Vagina (tissue), 2 donors: ENCODE measurements at regions not wholly inside any gene's neighbourhood (a gene's known extent, or its start where the extent isn't known, plus 50 kb on each side); places are given as distances from the start of the nearest gene placed in this dataset.

Experiments
- DNase-seq, 2 donors: peaks; one replicate each; pipeline ENCODE4 v3.0.0-alpha.2; 2017; ENCODE audit errors: extremely low spot score in 2 of 2
- H3K27ac ChIP-seq: fragments of 200-600 bp; sonication (generic); one replicate; pipeline ENCODE4 v1.5.1; 2019
- H3K27me3 ChIP-seq: fragments of 200-600 bp; sonication (generic); one replicate; pipeline ENCODE4 v1.5.1; 2019
- H3K36me3 ChIP-seq, 2 donors: fragments of 200-600 bp; sonication (generic); one replicate each; pipeline ENCODE4 v1.5.1; 2017 to 2019
- H3K4me1 ChIP-seq: fragments of 200-600 bp; sonication (generic); one replicate; pipeline ENCODE4 v1.5.1; 2019
- H3K4me3 ChIP-seq, 2 donors: fragments of 200-600 bp; sonication (generic); 1 replicate in 1 of 2; 2 replicates in 1 of 2; pipeline ENCODE4 v1.5.1; 2016 to 2019
- H3K9me3 ChIP-seq: fragments of 200-600 bp; sonication (generic); one replicate; pipeline ENCODE4 v1.5.1; 2019
- CTCF ChIP-seq, 3 experiments: fragments of 450-650 bp in 2 of 3; fragments of 200-600 bp in 1 of 3; sonication (generic) in 1 of 3; IDR thresholded peaks; one replicate each; pipeline ENCODE4 v1.5.1; 2017 to 2019; ENCODE audit warnings: antibody characterized with exemption in 3 of 3, mild to moderate bottlenecking in 2 of 3, moderate library complexity in 2 of 3
- POLR2A ChIP-seq, 2 donors: fragments of 450-650 bp; IDR thresholded peaks; one replicate each; pipeline ENCODE4 v1.6.1; 2017; ENCODE audit warnings: antibody characterized with exemption in 2 of 2, mild to moderate bottlenecking in 2 of 2, moderate library complexity in 2 of 2
- POLR2AphosphoS5 ChIP-seq, 2 donors: sonication (generic); formaldehyde crosslinking; IDR thresholded peaks; one replicate each; pipeline ENCODE4 v1.9.0; 2017; ENCODE audit warnings: antibody characterized with exemption in 2 of 2, mild to moderate bottlenecking in 2 of 2, low read depth in 1 of 2; ENCODE audit not compliant: insufficient read depth in 1 of 2
- intact Hi-C: fragments of 100-400 bp; cut with DNase I; formaldehyde crosslinking; loops from one replicate; pipeline ENCODE4 v1.15.1; 2023

GRCh38 chr12:58051378-58051777, 110.0 kb downstream of the ATP23 start:
- Histone ChIP-seq H3K4me1 (no peaks in the 10 kb centered on the region), H3K36me3 (no peaks in the 10 kb centered on the region), H3K4me3 (no peak overlapping the region), H3K27me3 (no peaks in the 10 kb centered on the region), H3K27ac (no peak overlapping the region), H3K9me3 (peaks cover 7% of the 10 kb centered on the region)
- TF ChIP-seq CTCF (IDR thresholded peaks at IDR 0.05): no peak
- no peak for TF ChIP-seq POLR2A (IDR thresholded peaks at IDR 0.05)
- no peak for TF ChIP-seq POLR2AphosphoS5 (IDR thresholded peaks at IDR 0.05; ENCODE audit: insufficient read depth in 1 of 2, low read depth in 1 of 2)
- intact Hi-C loops: no loop called here
- DNase-seq: no peak

GRCh38 chr12:58064666-58065065, 123.3 kb downstream of the ATP23 start:
- Histone ChIP-seq H3K4me1 (peaks cover 8% of the 10 kb centered on the region), H3K27me3 (no peaks in the 10 kb centered on the region), H3K4me3 (no peak overlapping the region), H3K27ac (no peak overlapping the region), H3K36me3 (no peaks in the 10 kb centered on the region), H3K9me3 (no peaks in the 10 kb centered on the region)
- DNase-seq: no peak
- intact Hi-C loops: no loop called here
- no peak for TF ChIP-seq POLR2AphosphoS5 (IDR thresholded peaks at IDR 0.05; ENCODE audit: insufficient read depth in 1 of 2, low read depth in 1 of 2)
- TF ChIP-seq POLR2A (IDR thresholded peaks at IDR 0.05): no peak
- no peak for TF ChIP-seq CTCF (IDR thresholded peaks at IDR 0.05)

- Histone ChIP-seq H3K4me1 (peaks cover 8% of the 10 kb centered on the region), H3K4me3 (no peak overlapping the region), H3K27ac (no peak overlapping the region), H3K27me3 (no peaks in the 10 kb centered on the region), H3K36me3 (no peaks in the 10 kb centered on the region), H3K9me3 (no peaks in the 10 kb centered on the region)
- TF ChIP-seq CTCF (IDR thresholded peaks at IDR 0.05) (no peak), POLR2AphosphoS5 (IDR thresholded peaks at IDR 0.05; ENCODE audit: insufficient read depth in 1 of 2, low read depth in 1 of 2) (no peak), POLR2A (IDR thresholded peaks at IDR 0.05) (no peak)
- intact Hi-C loops: no loop called here
- no peak for DNase-seq
These were observed 124.9 kb downstream of the ATP23 start for GRCh38 chr12:58066296-58066695.

GRCh38 chr12:58067610-58068387, 126.4 kb downstream of the ATP23 start:
- no peak for TF ChIP-seq POLR2A (IDR thresholded peaks at IDR 0.05)
- TF ChIP-seq POLR2AphosphoS5 (IDR thresholded peaks at IDR 0.05; ENCODE audit: insufficient read depth in 1 of 2, low read depth in 1 of 2): no peak
- no peak for TF ChIP-seq CTCF (IDR thresholded peaks at IDR 0.05)
- peaks cover 8% of the 10 kb centered on the region for H3K4me1 ChIP-seq

GRCh38 chr12:58068706-58069105, 127.3 kb downstream of the ATP23 start:
- DNase-seq: no peak
- Histone ChIP-seq H3K4me1 (peaks cover 8% of the 10 kb centered on the region), H3K4me3 (no peak overlapping the region), H3K9me3 (no peaks in the 10 kb centered on the region), H3K27me3 (no peaks in the 10 kb centered on the region), H3K27ac (no peak overlapping the region), H3K36me3 (no peaks in the 10 kb centered on the region)
- TF ChIP-seq POLR2AphosphoS5 (IDR thresholded peaks at IDR 0.05; ENCODE audit: insufficient read depth in 1 of 2, low read depth in 1 of 2) (no peak), CTCF (IDR thresholded peaks at IDR 0.05) (no peak), POLR2A (IDR thresholded peaks at IDR 0.05) (no peak)
- intact Hi-C loops: no loop called here

More at GRCh38 chr12:58067610-58068387, 126.4 kb downstream of the ATP23 start:
- Histone ChIP-seq H3K27me3 (no peaks in the 10 kb centered on the region), H3K4me3 (no peak overlapping the region), H3K27ac (no peak overlapping the region), H3K36me3 (no peaks in the 10 kb centered on the region), H3K9me3 (no peaks in the 10 kb centered on the region)
- intact Hi-C loops: no loop called here
- no peak for DNase-seq
